NCI-H1417 treated with DMSO at 0.1 percent for 48 hours (cell line): ENCODE measurements at regions not wholly inside any gene's neighbourhood (a gene's known extent, or its start where the extent isn't known, plus 50 kb on each side); places are given as distances from the start of the nearest gene placed in this dataset.
"Not testable (repeated sequence)": the region's sequence is repeated elsewhere in the genome, so short reads cannot be mapped to it uniquely, and the experiment has no call there.

ENCODE experiments used
- DNase-seq: peaks from one replicate; lab custom pipeline; 2025; lab: John Stamatoyannopoulos, UW

- DNase-seq = not testable (repeated sequence)
Observed at GRCh38 chr20:29883514-29884219, 1373.8 kb upstream of the DEFB115 start.

GRCh38 chr20:29884322-29884721 is 1373.1 kb upstream of the DEFB115 start:
- not testable (repeated sequence) for DNase-seq

- DNase-seq = not testable (repeated sequence)
Observed at GRCh38 chr20:29885282-29886185, 1371.9 kb upstream of the DEFB115 start.

GRCh38 chr20:29891555-29891954 is 1365.9 kb upstream of the DEFB115 start:
- not testable (repeated sequence) for DNase-seq
